LHCN-M2 (cell line): ENCODE measurements at regions not wholly inside any gene's neighbourhood (a gene's known extent, or its start where the extent isn't known, plus 50 kb on each side); places are given as distances from the start of the nearest gene placed in this dataset.

ENCODE experiments used
- DNase-seq: peaks from one replicate; pipeline ENCODE4 v3.0.0-alpha.2; 2012; ENCODE audit warnings: low read depth

DNA sequence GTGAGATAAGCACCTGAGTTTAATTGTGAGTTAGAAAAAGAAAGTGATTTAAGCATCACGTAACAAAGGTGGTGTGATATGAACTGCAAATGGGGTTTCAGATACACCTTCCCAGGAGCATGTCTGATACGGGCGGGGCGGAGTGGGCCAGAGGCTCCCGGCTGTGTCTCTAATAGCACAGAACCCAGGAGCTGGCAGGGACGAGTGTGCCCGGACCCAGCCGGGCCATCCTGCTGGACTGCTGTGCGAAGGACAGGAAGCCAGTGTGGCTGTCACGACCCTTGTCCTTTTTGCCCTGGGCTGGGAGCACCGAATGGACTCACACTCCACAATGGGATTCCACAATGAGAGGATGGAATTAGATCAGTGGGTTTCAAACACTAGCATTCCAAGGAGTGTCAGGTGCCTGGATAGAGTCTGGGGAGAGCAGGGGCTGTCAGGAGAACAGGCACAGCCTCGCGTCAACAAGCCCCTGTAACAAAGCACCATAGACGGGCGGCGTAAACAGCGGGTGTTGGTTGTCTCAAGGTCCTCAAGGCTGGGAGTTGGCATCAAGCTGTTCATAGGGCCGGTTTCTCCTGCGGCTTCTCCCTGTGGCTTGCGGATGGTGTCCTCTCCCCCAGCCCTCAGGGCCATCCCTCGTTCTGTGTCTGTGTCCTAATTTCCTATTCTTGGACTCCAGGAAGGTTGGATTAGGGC is 242.6 kb upstream of the PITRM1 start:
- no peak for DNase-seq

DNA sequence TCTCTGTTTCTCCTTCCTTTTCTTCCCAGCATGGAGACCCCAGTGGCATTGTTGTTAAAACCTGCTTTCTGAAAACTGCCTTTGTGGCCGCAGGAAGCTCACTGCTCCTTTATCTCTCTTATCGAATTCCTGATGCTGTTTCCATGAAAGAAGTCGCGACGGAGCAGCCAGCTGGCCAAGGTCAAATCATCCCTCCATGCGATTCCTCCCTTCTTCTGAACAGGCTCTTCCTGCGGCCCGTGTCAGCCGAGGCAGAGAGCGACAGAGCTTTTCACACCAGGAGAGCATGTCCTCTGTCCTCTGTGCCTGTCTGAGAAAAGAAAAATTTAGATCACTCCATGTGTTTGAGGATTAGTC is 242.1 kb upstream of the PITRM1 start:
- DNase-seq = no peak

DNA sequence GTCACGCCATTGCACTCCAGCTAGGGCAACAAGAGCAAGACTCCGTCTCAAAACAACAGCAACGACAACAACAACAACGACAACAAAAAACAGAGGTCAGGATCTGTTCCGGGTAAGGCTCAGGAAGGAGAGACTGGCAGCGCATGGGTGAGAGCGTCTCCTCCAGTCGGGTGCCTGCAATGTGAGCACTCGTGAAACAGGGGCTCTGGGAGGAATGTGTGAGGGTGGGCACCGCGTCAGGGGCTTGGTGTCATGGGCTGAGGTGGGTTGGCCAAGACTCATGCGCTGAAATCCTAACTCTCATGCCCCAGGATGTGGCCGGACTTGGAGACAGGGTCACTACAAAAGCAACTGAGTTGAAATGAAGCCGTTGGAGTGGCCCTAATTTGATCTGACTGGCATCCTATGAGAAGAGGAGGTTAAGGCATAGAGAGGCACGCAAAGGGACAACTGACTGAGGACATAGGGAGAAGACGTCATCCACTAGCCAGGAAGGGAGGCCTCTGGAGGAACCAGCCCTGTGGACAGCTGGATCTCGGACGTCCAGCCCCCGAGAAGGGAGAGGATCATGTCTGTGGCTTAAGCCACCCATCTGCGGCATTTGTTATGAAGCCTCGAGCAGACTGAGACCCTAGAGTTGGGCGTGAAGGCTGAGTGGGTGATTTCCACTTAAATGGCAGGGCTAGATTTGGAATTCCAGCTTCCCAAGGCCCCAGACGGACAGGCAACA is 241.5 kb upstream of the PITRM1 start:
- DNase-seq = no peak

DNA sequence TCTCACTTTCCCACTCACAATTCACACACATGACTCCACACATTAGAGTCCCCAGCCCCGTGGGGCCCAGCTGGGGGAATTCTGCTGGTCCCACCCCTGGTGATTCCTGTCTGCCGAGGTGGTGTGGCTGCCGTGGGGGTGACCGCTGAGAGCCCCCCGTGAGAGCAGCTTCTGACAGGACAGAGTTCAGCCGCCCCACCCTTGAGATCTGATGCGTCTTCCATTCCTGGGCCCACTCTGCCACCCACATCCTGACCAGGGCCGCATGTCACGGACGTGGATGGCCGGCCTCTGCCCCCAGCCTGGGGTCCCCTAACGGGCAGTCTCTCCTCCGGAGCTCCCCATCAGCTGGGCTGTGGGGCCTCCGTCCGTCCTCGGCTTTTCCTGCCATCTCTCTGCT is 240.1 kb upstream of the PITRM1 start:
- DNase-seq = no peak

DNA sequence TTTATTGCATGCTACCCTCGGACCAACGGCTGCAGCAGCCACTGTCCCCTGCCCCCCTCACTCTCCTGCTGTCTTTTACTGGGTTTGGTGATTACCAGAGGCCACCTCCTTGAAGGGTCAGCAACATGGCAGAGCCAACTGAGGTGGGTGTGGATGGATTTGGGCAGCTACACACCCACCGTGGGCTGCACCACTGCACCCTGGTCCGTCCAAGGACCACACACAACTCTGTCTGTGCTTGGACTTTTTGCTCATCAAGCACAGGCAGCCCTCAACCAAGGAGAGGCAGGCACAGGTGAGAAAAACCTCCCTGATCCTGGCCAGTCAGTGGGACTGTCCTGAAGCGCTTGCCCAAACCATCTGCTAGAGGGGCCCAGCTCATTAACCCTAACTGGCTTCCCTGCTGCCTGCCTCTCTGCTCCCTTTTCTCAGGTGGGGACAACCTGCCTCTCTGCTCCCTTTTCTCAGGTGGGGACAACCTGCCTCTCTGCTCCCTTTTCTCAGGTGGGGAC is 239.5 kb upstream of the PITRM1 start:
- DNase-seq = no peak

DNA sequence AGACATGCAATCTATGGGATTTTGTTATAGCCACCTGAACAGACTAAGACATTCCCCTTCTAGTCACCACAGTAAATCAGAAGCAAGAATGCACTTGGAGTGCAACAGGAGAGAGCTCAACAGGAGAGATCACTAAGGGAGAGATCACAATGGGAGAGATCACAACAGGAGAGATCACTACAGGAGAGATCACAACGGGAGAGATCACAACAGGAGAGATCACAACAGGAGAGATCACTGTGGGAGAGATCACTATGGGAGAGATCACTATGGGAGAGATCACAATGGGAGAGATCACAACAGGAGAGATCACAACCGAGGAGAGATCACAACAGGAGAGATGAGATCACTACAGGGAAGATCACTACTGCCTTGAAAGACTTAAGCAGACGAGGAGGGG is 238.5 kb upstream of the PITRM1 start:
- DNase-seq = no peak

DNA sequence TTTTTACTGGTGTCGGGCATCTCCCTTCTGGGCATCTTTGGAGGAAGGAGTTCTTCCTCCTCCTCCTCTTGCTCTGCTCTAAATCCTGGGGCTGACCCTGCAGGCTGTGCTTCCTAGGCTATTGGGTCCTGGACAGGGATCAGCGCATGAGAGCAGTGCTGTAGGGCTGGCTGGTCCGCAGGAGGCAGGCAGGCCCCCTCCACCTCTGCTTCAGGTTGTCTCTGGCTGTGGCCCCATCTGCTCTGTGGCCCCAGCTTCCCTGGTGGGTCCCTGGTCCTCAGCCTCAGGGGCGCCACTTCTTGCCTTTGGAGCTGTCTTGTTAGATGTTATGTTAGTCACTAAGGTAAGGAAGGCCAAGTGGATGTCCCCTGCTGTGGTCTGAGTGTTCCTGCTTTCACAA is 237.3 kb upstream of the PITRM1 start:
- no peak for DNase-seq

DNA sequence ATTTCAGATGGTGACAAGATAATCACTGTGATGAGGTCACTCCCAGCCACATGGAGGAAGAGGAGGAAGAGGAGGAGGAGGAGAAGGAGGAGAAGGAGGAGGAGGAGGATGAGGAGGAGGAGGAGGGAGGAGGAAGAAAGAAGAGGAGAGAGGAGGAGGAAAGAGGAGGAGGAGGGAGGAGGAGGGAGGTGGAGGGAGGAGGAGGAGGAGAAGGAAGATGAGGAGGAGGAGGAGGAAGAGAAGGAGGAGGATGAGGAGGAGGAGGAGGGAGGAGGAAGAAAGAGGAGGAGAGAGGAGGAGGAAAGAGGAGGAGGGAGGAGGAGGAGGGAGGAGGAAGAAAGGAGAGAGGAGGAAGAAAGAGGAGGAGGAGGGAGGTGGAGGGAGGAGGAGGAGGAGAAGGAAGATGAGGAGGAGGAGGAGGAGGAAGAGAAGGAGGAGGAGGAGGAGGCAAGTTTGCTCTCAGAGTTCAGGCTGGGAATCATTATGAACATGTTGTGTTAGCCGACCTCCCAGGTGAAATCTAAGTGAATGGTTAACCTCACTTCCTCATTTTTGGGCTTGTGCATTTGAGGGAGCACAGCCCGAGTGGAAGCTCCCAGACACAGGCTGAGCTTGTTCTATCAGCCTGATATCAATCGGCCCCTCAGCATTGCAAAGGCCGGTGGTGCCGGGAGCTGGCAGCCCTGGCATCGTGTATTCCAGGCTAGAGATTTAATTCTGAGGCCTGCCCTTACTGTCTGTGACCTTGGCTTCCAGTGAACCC is 236.2 kb upstream of the PITRM1 start:
- DNase-seq = no peak

DNA sequence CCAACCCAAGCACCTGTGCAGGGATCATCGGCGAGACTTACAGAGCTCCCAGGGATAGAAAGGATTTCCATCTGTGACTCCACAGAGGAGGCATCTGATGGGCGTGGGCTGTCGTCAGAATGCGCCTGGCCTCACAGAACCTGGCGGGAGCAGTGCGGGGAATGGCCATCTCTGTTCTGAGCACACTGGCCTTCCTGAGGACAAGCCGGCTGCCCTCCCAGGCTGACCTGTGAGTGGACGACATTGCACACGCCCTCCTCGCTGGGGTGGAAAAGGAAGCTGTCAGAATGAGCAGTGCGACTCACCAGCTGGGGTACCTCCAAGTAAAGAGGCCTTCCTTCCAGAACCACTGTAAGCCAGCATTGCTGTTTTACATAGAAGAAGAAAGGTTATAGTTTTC is 234.6 kb upstream of the PITRM1 start:
- DNase-seq = no peak

DNA sequence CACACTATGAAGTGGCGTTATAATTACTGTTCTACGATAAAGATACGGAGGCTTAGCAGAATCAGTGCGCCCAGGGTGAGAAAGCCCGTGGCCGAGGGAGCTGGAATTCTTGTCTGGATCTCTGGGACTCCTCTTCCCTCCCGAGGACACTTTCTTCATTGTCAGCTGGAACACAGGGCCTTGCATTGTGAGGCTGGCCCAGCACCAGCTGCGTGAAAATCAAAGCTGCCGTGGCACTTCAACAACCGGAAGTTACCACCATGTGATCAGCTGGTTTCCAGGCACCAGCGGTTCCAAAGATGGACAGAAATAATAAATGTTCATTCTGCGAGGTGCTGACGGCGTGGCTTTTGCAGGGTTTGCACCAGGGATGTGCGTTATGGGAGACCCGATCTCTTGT is 234.0 kb upstream of the PITRM1 start:
- DNase-seq = no peak

DNA sequence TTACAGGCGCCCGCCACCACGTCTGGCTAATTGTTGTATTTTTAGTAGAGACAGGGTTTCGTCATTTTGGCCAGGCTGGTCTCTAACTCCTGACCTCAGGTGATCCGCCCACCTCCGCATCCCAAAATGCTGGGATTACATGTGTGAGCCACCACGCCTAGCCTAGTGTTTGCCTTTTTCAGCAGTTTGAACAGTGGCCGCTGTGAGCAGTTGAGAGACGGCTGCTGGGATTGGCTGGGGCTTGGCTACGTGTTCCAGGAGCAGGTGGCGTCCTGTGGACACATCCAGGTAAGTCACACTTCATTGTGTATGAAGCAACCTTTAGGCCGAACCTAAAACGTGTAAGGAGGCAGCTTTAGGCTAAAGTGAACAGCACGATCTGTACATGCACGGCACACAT is 231.8 kb upstream of the PITRM1 start:
- no peak for DNase-seq

DNA sequence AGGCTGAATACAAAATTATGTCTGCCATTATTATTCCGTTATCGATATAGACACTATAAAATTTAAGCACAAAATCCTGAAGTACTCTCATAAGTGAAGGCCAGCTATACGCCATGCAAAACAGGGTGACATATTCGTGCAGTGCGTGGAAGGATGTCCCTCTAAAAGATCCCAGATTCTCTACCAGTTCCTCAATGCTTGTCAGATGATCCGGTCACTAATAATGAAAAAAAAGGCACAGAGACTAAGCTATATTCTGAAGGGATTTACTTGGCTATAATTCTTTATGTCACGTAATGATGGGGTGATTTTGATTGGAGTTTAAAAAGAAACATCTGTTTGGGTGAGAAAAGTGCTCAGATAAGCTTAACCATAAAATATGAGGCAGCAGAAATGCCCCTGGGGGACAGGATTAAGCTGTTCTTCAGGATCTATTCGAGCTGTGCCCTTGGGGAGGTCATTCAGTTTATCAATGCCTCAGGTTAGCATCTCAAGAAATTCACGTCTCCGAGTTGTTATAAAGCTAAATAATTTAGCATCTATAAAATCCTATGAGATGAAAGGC is 229.7 kb upstream of the PITRM1 start:
- DNase-seq = no peak

DNA sequence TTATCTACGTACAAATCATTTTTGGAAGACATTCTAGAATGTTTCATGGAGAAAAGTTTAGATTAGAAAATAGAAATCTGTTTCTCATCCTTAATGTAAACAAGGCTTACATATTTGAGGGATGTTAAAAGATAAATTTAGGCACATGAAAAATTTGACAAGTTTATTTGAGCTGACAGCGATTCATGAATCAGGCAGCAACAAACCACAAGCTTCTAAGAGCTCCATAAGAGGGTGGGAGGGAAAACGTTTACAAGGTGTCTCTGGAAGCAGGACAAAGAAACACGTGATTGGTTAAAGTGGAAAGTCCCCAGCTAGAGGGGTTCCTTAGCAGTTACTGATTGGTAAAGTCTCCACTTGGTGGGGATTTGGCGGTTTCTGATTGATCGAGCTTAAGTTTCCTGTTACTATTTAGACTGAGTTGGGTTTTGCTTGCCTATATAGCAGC is 228.9 kb upstream of the PITRM1 start:
- peak; percentile 16 for DNase-seq

DNA sequence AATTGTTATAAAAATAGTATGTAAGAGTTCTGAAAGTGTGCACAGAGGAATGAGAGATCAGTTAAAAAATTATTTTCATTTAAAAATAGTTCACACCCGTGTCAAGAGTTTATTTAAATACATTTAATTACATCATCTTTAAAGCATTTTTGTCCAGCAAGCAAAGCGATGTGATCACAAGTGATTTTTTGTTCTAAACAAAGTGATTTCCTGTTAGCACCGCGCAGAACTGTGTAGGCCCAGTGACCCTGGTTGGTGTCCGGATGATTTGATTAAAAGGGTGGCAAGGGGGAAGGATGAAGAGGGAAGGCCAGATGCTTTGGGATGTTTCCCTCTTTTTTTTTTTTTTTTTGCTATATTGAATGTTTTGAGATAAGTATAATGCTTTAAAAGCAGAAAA is 227.8 kb upstream of the PITRM1 start:
- DNase-seq = no peak

DNA sequence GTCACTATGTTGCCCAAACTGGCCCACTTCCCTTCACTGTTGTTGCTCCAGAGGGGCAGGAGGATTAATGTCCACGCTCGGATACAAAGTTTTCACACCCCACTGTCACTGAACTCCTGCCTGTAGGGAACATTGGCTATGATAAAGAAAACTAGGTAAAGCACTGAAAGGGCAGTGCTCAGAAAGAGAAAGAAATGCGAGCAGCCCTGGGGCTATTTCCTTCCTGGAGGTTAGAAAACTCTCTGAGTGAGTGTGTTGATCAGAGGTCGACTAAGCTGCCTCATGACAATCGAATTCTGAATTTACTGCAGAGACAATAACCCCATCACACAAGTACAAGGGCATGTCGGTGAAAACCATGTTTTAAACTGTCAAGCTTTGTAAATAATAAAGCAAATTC is 227.2 kb upstream of the PITRM1 start:
- no peak for DNase-seq

DNA sequence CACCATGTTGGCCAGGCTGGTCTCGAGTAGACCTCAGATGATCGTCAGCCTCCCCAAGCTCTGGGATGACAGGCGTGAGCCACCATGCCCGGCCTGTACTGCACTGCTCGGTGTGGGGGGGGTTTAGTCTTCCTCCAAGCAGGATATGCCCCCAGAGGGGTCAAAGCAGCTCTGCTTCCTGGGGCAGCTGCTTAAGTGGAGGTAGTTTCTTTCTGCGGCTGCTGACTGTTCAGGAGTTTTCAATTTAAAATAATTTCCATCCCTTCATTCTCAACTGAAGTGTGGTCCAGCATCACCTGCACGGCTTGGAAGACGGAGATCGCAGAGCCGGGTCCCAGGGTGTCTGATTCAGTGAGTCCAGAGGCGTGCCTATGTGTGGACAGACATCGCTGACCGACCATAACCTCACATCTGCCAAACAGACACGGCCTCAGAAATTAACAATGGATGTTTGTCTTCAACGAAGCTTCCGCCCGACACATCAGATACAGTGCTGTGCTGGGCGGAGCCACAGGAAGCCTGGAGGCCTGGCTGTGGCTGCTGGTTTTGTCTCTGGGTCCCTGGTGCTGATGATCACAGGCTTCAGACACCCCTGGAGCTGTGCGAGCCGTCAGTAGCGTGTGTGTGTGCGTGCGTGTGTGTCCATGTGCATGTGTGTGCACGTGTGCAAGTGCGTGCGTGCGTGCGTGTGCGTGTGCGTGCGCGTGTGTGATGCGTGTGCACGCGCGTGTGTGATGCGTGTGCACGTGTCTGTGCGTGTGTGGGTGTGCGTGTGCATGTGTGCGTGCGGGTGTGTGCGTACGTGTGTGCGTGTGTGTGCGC is 226.5 kb upstream of the PITRM1 start:
- no peak for DNase-seq

DNA sequence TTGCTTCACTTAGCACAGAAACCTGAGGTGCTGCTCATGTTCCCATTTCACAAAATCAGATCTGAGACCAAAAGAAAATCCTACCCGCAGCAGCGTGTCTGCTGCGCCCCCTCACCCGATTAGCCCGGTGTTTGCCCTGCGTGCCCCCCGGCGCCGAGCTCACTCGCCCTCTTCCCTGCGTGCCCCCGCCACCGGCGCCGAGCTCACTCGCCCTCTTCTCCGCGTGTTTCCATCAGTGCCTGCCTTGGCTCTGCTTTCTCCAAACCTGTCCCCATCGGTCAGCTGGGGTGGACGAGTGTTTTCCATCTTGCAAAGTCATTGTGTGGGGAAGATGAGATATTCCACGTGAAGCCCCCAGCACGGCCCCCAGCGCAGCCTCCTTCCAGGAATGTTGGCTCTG is 225.3 kb upstream of the PITRM1 start:
- no peak for DNase-seq

DNA sequence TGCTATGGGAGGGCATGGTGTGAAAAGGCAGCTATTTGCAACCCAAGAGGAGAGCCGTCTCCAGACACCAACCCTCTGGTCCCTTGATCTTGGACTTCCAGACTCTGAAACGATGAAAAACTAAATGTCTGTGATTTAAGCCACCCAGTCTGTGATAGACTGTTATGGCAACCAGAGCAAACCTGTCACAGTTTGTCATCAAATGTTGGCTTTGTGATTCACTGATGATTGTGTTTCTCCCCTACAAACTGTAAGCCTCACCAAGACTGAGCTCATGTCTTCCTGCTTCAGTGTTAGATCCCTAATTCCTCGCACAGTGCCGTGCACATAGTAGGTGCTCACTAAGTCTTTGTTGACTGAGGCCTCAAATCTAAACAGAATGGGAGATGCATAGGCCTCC is 224.6 kb upstream of the PITRM1 start:
- peak; percentile 30 for DNase-seq

DNA sequence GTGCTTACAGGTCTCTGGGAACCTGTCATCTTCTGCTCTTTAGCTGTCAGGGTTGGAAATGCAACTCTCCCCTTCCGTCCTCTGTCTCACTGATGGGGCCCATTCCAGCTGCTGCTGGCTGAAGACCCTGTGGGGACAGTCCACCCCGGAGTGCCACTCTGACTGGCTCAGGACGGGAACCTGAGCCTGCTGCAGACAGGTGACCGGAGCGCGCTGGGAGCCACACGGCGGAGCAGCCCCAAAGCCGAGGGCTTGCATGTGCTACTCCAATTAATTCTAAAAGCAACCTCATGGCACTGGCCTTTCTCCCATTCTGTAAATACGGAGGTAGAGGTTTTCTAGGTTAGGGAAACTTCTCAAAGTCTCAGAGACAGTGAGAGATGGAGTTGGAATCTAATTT is 223.5 kb upstream of the PITRM1 start:
- no peak for DNase-seq

DNA sequence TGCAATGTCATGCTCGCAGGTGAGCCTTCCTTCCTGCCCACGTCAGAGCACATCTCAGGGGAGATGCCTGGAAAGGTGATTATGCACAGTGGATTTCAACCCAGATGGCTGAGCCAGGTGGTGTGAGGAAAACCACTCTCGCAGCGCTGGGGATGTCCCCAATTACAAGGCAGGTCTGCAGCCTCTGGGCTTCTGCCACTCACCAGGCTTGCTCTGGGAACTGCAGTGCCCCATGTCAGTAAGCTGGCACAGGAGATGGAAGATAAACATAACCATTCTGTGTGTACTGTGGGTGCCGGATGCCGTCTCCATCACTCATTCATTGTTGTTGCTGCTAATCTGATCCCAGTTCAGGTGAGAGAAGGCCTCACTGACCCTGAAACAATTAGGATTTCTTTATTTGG is 222.9 kb upstream of the PITRM1 start:
- no peak for DNase-seq

DNA sequence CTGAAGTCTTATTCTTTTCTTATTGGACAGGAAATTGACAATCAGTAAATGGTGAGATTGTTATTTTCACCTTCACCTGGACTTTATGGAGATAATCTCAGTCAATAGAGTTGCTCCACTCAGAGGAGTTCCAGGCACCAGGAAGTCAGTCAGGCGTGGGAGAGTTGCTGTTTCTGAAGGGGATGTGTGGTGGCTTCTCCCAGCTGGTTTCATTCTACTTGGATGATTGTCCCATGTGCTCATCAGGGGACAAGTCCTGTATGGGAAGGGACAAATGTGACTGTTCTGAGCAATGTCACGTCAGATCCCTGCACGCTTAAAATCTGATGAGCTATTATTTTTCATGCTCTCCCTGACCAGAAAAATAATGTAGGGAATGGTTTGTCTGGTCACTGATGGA is 222.5 kb upstream of the PITRM1 start:
- DNase-seq = no peak
